NCI-H1417 (cell line): ENCODE measurements at regions not wholly inside any gene's neighbourhood (a gene's known extent, or its start where the extent isn't known, plus 50 kb on each side); places are given as distances from the start of the nearest gene placed in this dataset.
"Not testable (repeated sequence)": the region's sequence is repeated elsewhere in the genome, so short reads cannot be mapped to it uniquely, and the experiment has no call there.

Experiments
- DNase-seq, 3 experiments: peaks; one replicate each; lab custom pipeline; 2025; lab: John Stamatoyannopoulos, UW

GRCh38 chr6:121548131-121548530 is 112.7 kb downstream of the GJA1 start:
- no peak for DNase-seq

GRCh38 chr6:121549736-121550135 is 114.3 kb downstream of the GJA1 start:
- DNase-seq = no peak

DNA sequence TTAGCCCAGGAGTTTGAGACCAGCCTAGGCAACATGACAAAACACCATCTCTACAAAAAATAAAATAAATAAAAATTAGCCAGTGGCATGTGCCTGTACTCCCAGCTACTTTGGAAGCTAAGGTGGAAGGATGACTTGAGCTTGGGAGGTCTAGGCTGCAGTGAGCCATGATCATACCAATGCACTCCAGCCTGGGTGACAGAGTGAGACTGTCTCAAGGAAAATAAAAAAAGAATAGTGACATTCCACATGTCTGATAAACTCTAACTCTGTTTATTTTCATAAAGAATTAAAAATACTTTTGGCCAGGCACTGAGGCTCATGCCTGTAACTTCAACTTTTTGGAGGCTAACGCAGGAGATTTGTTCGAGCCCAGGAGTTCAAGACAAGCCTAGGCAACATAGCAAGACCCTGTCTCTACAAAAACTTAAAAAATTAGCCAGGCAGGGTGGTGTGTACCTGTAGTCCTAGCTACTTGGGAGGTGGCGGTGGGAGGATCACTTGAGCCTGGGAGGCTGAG is 115.1 kb downstream of the GJA1 start:
- DNase-seq = no peak

GRCh38 chr6:121555201-121555600 is 119.8 kb downstream of the GJA1 start:
- DNase-seq = no peak

DNA sequence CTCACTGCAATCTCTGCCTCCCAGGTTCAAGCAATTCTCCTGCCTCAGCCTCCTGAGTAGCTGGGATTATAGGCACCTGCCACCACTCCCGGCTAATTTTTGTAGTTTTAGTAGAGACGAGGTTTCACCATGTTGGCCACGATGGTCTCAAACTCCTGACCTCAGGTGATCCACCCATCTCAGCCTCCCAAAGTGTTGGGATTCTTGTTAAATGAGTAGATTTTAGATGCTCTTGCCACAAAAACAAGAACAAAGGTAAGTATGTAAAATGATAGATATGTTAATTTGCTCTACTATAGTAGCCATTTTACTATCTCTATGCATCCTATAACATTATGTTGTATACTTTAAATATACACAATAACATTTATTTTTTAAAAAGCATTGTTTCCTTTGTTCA is 120.7 kb downstream of the GJA1 start:
- DNase-seq = not testable (repeated sequence)

GRCh38 chr6:121557146-121557940 is 121.9 kb downstream of the GJA1 start:
- DNase-seq = no peak

DNA sequence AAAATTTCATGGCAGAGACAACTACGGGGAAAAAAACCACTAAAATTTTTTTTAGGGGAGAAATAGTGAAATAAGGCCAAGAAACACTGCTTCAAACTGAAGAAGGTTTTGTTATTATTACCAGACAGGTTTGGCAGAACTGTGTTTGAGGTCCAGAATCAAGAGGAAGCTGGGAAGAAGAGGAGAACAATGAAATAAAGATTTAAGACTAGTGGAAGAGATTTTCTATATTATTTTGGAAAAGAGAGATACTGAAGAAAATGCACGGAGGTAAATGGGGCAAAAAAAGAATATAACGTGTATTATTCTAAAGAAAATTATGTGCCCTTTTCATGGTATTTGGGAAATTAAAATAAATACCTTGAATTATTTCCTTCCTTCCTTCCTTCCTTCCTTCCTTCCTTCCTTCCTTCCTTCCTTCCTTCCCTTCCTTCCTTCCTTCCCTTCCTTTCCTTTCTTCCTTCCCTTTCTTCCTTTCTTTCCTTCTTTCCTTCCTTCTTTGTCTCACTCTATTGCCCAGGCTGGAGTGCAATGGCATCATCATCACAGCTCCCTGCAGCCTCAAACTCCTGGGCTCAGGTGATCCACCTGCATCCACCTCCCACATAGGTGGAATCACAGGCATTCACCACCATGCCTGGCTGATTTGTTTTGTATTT is 124.3 kb downstream of the GJA1 start:
- no peak for DNase-seq

- DNase-seq = no peak
Observed at GRCh38 chr6:121560476-121560875, 125.0 kb downstream of the GJA1 start.

DNA sequence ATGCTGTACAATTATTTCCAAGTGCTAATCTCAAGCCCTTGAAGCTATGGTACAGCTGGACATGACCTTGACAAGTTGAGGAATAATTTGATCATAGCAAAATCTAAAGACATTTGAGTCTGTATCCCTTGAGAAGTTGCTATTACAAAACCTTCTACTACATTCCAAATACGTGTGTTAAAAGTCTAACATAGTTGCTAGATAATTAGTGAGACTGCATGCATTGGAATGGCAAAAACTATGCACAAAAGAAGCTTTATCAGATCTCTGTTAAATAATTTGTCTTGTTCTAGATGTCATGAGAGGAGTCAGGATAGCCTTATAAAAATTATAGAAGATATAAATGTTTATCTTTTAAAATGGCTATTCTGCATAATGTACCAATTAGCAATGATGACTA is 127.8 kb downstream of the GJA1 start:
- DNase-seq = no peak

- DNase-seq = not testable (repeated sequence)
Observed at GRCh38 chr6:121564529-121564928, 129.1 kb downstream of the GJA1 start.

- no peak for DNase-seq
Observed at GRCh38 chr6:121571455-121571854, 136.0 kb downstream of the GJA1 start.

DNA sequence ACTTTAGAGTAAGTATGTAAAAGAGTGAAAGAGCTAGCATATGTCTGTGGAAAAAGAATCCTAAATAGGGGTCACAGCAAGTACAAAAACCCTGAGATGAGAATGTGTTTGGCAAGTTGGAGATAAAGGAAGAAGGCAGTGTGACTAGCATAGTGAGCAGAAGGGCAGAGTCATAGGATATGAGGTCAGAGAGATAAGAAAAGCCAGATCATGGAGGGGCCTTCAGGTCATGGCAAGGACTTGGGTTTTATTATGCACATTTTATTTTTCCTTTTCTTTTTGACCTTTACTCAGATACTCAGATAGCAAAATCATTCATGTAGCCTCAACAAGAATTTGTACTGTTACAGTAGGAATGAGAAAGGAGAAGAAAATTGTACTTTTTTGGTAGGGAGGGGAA is 138.0 kb downstream of the GJA1 start:
- DNase-seq = no peak

DNA sequence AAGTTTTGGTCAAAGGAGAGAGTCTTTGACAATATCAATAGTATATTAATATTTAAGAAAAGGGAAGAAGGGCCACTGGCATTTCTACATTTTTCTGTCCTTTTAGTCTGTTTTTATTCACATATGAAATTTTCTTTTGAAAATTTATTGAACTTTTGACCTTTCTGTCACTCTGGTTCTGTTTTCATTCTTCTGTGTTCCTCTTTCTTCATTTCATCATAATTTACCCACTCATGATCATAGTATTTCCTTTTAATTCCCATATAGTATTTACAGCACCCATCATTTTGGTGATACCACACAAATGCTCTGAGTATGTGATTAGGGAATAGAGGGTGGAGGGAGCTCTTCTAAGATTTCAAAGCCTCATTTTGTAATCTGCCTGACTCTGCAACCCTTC is 142.8 kb downstream of the GJA1 start:
- no peak for DNase-seq

DNA sequence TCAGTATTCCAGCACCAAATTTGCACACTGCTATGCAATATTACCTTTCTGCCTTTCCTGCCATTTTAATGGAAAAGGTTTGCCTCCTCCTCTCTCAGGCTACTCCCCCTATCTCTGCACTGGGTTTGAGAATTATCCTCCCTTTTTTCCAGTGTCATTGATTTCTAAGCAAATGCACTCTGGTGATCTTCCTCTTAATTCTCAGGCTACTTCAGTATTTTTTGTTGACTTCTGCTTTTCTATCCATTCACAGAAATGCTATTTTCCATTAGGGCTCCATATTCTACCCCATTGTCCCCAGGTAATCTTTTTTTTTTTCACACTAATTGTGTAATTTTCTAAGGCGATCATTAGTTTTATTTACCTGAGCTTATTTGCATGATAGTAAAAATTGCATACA is 144.0 kb downstream of the GJA1 start:
- DNase-seq = no peak

DNA sequence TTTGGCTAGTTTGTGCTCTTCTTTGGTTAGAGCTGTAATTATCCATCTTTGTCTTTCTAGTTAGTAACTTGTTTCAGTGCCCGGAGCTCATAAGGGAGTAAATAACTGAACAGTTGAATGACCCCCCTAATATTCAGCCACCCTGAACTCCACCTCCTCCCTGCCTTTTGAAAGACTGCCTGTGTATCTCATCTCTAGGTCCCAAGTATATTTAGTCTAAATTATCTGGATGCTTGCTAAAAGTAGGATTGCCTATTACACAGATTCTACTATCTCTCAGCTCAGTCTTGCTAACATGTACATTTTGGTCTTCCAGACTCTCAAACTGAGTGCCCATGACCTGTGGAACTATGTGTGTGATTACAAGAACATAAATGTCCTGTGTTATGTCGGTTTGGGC is 145.9 kb downstream of the GJA1 start:
- no peak for DNase-seq

- DNase-seq = no peak
Observed at GRCh38 chr6:121582262-121582661, 146.8 kb downstream of the GJA1 start.

- DNase-seq = no peak
Observed at GRCh38 chr6:121584586-121585369, 149.3 kb downstream of the GJA1 start.

DNA sequence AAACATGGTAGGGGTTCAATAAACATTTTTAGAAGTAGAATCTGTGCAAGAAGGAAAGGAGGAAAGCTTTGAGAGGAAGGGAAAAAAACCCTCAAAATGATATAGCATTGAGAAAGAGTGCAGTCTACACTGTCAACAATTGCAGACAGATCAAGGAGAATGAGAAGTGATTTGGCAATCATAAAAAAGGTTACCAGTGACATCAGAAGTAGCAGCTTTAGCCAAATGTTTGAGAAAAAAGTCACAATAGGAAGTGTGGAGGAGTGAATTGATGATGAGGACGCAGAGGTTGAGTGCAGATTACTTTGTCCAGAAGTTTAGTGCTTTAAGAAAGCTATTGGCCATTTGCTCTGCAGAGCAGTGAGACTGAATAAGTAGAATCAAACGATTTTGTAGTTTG is 155.0 kb downstream of the GJA1 start:
- no peak for DNase-seq

DNA sequence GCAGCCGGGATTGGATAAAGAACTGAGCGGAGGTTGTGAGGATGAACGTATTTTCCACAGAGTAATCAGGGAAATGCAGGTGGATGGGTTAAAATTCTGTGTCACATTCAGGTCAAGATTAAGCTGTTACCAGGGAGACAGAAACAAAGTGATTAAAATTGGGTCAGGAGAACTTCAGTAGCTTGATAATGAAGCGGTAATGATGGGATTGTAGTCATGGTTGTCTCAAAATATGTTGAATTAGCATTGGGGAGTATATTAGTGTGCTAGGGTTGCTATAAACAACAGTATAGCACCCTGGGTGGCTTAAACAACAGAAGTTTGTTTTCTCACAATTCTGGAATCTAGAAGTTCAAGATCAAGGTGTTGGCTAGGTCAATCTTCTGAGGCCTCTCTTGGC is 155.5 kb downstream of the GJA1 start:
- peak in 1 of 3 experiments; percentile 9 for DNase-seq

GRCh38 chr6:121592261-121592935 is 157.0 kb downstream of the GJA1 start:
- peak in 2 of 3 experiments; percentile 25 to 81 for DNase-seq

- peak in 2 of 3 experiments; percentile 71 to 93 for DNase-seq
Observed at GRCh38 chr6:121593011-121593641, 157.7 kb downstream of the GJA1 start.

DNA sequence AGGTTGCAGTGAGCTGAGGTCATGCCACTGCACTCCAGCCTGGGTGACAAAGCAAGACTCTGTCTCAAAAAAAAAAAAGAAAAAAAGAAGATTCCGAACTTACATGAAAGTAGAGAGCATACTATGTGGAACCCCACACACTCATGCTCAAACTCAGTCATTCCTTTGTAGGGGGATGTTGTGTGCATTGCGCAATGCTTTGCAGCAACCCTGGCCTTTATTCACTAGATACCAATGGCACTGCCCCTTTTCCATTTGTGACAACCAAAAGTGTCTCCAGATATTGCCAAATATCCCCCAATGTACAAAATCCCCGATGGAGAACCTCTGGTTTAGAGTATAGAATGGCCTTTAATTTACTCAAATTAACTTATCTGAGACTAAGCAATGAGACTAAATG is 158.6 kb downstream of the GJA1 start:
- no peak for DNase-seq
